ENCODE measurements at regions not wholly inside any gene's neighbourhood (a gene's known extent, or its start where the extent isn't known, plus 50 kb on each side); places are given as distances from the start of the nearest gene placed in this dataset.

DNA sequence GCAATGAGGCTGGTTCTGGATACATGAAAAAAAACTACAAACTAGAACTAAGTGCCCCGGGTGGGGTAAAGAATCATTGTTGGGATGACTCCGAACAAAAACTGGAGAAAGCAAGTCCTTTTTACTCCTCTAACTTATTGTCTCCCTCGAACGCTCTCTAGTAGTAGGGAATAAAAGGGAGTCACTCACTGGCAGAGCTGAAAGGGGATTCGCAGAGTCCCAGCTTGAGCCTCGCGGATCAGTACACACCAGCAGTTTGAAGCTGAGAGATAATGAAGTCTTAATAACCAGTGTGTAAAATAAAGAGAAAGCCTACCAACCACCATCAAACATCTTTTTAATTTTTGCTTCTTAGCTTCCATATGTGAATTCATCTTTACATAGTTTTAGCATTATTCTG lies 521.9 kb upstream of the ARX start:
- 86 to 95% methylated on average over 7 of the region's 7 CpGs for WGBS, 2 donors
- H3K27ac ChIP-seq = no peak overlapping the region
- intact Hi-C loops (cut with DNase I; ENCODE audit: low total_unique reads) = no loop called here
- no peak for DNase-seq
- no peaks in the 10 kb centered on the region for H3K36me3 ChIP-seq (ENCODE audit: low read depth, missing control alignments)
- H3K4me1 ChIP-seq = no peaks in the 10 kb centered on the region
- no peak overlapping the region for H3K4me3 ChIP-seq
- TF ChIP-seq, protein P1, sequence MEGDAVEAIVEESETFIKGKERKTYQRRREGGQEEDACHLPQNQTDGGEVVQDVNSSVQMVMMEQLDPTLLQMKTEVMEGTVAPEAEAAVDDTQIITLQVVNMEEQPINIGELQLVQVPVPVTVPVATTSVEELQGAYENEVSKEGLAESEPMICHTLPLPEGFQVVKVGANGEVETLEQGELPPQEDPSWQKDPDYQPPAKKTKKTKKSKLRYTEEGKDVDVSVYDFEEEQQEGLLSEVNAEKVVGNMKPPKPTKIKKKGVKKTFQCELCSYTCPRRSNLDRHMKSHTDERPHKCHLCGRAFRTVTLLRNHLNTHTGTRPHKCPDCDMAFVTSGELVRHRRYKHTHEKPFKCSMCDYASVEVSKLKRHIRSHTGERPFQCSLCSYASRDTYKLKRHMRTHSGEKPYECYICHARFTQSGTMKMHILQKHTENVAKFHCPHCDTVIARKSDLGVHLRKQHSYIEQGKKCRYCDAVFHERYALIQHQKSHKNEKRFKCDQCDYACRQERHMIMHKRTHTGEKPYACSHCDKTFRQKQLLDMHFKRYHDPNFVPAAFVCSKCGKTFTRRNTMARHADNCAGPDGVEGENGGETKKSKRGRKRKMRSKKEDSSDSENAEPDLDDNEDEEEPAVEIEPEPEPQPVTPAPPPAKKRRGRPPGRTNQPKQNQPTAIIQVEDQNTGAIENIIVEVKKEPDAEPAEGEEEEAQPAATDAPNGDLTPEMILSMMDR (IDR thresholded peaks at IDR 0.05) = no peak
- no peak for TF ChIP-seq POLR2A (IDR thresholded peaks at IDR 0.05)
- H3K27me3 ChIP-seq = no peaks in the 10 kb centered on the region
- H3K9me3 ChIP-seq = no peaks in the 10 kb centered on the region

DNA sequence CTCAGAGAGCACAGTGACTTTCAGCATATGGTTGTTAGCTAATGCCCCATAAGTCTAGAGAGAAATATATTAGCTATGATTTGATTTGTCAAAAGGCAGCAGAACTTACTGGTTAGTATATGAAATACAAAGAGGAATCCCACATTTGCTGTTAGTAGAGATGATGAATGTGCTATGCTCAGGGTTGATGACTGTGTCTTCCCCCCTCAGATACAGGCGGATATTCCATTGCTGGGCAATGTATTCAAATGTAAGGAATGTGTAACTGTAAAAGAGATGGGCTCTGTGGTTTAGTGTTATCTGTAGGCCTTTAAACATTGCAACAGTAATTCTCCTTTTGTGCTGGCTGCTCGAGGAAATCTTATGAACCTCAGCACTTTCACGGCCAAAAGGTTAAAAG lies 528.9 kb upstream of the ARX start:
- Histone ChIP-seq H3K36me3 (ENCODE audit: low read depth, missing control alignments) (no peaks in the 10 kb centered on the region), H3K4me1 (no peaks in the 10 kb centered on the region), H3K27me3 (no peaks in the 10 kb centered on the region), H3K9me3 (no peaks in the 10 kb centered on the region), H3K27ac (no peak overlapping the region), H3K4me3 (no peak overlapping the region)
- no peak for DNase-seq
- 41 to 59% methylated on average over 3 of the region's 3 CpGs for WGBS, 2 donors
- TF ChIP-seq POLR2A (IDR thresholded peaks at IDR 0.05) = no peak
- TF ChIP-seq, protein P1 (IDR thresholded peaks at IDR 0.05) = no peak
- intact Hi-C loops (cut with DNase I; ENCODE audit: low total_unique reads) = no loop called here

DNA sequence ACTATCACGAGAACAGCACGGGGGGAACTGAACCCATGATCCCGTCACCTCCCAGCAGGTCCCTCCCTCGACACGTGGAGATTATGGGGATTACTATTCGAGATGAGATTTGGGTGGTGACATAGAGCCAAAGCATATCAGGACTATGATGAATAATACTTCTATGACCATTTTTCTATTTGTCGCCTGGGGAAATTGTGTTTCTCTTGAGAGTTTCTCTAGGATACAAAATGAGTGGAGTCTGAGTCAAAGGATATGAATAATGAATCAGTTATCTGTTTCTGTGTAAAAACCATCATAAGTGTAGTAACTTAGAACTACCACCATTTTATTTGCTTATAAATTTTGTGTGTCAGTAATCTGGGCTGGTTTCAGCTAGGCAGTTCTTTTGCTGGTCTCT lies 533.0 kb upstream of the ARX start:
- no peaks in the 10 kb centered on the region for H3K36me3 ChIP-seq (ENCODE audit: low read depth, missing control alignments)
- no peak overlapping the region for H3K27ac ChIP-seq
- TF ChIP-seq, protein P1 (IDR thresholded peaks at IDR 0.05) = no peak
- TF ChIP-seq POLR2A (IDR thresholded peaks at IDR 0.05) = no peak
- H3K27me3 ChIP-seq = no peaks in the 10 kb centered on the region
- no peaks in the 10 kb centered on the region for H3K9me3 ChIP-seq
- H3K4me1 ChIP-seq = no peaks in the 10 kb centered on the region
- H3K4me3 ChIP-seq = no peak overlapping the region
- WGBS, 2 donors = 85 to 87% methylated on average over 7 of the region's 7 CpGs
- DNase-seq = no peak
- intact Hi-C loops (cut with DNase I; ENCODE audit: low total_unique reads) = no loop called here

DNA sequence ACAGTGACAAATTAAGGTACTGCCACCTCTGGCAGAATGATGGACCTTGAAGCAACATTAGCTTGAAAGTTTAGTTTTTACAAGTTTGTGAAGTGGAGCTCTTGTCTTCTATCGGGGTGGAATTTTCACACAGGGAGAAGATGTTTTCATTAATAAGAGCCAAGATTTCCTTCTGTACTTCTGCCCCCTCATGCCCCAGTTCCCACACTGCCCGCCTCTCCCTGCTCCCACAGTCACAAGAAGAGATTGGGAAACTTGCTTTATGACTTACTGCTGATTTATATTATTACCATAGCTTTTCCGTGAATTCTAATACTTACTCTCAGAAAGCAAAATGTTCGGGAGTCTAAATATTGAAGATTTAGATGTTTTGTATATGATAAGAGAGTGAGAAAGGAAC lies 539.8 kb upstream of the ARX start:
- Histone ChIP-seq H3K27me3 (no peaks in the 10 kb centered on the region), H3K9me3 (no peaks in the 10 kb centered on the region), H3K36me3 (ENCODE audit: low read depth, missing control alignments) (no peaks in the 10 kb centered on the region), H3K27ac (no peak overlapping the region), H3K4me1 (no peaks in the 10 kb centered on the region), H3K4me3 (no peak overlapping the region)
- intact Hi-C loops (cut with DNase I; ENCODE audit: low total_unique reads) = no loop called here
- TF ChIP-seq, protein P1 (IDR thresholded peaks at IDR 0.05) = no peak
- no peak for TF ChIP-seq POLR2A (IDR thresholded peaks at IDR 0.05)
- DNase-seq = no peak
- WGBS, 2 donors = 72 to 80% methylated on average over 3 to 4 of the region's 4 CpGs

DNA sequence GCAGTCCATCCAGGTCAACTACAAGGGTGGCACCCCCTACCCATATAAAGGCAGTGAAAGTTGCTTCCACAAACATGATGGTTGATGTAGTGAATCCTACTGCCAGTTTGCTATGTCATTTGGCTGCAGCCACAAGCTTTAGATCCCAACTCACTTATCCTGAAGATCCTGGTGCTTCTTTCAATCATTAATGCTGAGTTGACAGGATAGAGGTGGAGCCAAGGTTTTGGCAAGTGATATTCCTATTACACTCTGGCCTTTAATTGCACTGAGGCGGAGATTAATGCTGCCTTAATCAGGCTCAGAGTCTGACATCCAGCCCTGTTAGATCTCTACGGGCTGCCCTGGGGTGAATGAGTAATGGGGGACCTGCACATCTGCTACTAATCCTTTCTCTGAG lies 542.4 kb upstream of the ARX start:
- 80 to 85% methylated on average over 2 of the region's 2 CpGs for WGBS, 2 donors
- no peak for DNase-seq
- TF ChIP-seq POLR2A (IDR thresholded peaks at IDR 0.05) = no peak
- TF ChIP-seq, protein P1 (IDR thresholded peaks at IDR 0.05) = no peak

More for the DNA sequence above, 542.4 kb upstream of the ARX start:
- H3K9me3 ChIP-seq = no peaks in the 10 kb centered on the region
- no peak overlapping the region for H3K4me3 ChIP-seq
- H3K27ac ChIP-seq = no peak overlapping the region
- no peaks in the 10 kb centered on the region for H3K36me3 ChIP-seq (ENCODE audit: low read depth, missing control alignments)
- intact Hi-C loops (cut with DNase I; ENCODE audit: low total_unique reads) = no loop called here
- no peaks in the 10 kb centered on the region for H3K27me3 ChIP-seq
- H3K4me1 ChIP-seq = no peaks in the 10 kb centered on the region

Measured in testis (tissue), 2 donors.